GM23248 (cell line): ENCODE measurements at regions not wholly inside any gene's neighbourhood (a gene's known extent, or its start where the extent isn't known, plus 50 kb on each side); places are given as distances from the start of the nearest gene placed in this dataset.

Experiments used
- EZH2 ChIP-seq: fragments of 200-600 bp; sonication (generic); IDR thresholded peaks from 2 replicates; pipeline ENCODE4 v1.6.1; 2018; ENCODE audit warnings: antibody characterized with exemption, mild to moderate bottlenecking; ENCODE audit not compliant: insufficient read depth, poor library complexity, severe bottlenecking
- EZH2phosphoT487 ChIP-seq: fragments of 200-600 bp; sonication (generic); IDR thresholded peaks from 2 replicates; pipeline ENCODE4 v1.6.1; 2018; ENCODE audit warnings: antibody characterized with exemption, moderate library complexity, mild to moderate bottlenecking, low read depth; ENCODE audit not compliant: insufficient read depth

DNA sequence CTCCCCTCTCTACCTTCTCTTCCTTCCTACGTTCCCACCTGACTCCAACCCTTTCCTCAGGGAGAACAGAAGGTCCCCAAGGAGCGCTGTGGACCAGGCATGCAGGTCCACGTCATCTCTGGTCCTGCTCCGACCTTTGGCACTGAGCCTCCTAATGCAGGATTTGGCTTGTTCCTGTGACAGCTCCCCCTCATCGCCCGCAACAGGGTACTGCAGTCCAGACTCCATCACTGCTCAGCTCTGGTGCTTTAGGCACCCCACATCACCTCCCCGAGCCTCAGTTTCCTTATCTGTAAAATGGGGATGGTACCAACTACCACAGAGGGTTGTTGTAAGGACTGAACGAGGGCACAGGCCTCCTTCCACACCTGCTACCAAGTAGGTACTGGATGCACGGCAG lies 54.6 kb downstream of the FHIP2A start:
- TF ChIP-seq EZH2 (no peak), EZH2phosphoT487 (no peak)
